ENCODE measurements at regions not wholly inside any gene's neighbourhood (a gene's known extent, or its start where the extent isn't known, plus 50 kb on each side); places are given as distances from the start of the nearest gene placed in this dataset.

DNA sequence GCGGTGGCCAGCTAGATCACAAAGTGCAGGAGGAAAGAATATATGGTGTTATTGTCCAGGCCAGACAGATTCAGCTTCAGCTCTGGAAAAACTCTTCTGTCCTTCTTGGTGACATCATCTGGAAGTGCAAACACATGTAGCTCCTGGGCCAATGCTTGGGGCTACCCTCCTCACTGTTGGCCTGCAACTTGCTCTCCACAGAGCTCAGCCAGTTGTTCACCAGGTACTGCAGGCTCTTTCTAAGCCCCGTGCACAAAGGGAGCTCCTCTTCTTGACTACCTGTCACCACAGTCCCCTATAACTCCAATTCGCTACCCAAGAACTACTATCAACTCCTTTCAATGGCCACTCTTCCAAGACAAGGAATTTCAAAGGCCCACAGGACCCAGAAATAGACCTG lies 1175.9 kb upstream of the CDH9 start:
- H3K9me2 ChIP-seq (replicated peaks; ENCODE audit: control insufficient read depth, low read length): no peaks in the 10 kb centered on the region
- H3K27ac ChIP-seq (ENCODE audit: low read depth, low read length): no peak overlapping the region
- no peaks in the 10 kb centered on the region for H3K36me3 ChIP-seq (ENCODE audit: control insufficient read depth, low read length)
- no peaks in the 10 kb centered on the region for H3K79me2 ChIP-seq (ENCODE audit: control insufficient read depth, low read length)
- TF ChIP-seq, protein P1, sequence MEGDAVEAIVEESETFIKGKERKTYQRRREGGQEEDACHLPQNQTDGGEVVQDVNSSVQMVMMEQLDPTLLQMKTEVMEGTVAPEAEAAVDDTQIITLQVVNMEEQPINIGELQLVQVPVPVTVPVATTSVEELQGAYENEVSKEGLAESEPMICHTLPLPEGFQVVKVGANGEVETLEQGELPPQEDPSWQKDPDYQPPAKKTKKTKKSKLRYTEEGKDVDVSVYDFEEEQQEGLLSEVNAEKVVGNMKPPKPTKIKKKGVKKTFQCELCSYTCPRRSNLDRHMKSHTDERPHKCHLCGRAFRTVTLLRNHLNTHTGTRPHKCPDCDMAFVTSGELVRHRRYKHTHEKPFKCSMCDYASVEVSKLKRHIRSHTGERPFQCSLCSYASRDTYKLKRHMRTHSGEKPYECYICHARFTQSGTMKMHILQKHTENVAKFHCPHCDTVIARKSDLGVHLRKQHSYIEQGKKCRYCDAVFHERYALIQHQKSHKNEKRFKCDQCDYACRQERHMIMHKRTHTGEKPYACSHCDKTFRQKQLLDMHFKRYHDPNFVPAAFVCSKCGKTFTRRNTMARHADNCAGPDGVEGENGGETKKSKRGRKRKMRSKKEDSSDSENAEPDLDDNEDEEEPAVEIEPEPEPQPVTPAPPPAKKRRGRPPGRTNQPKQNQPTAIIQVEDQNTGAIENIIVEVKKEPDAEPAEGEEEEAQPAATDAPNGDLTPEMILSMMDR (IDR thresholded peaks at IDR 0.05; ENCODE audit: low read depth, low read length, poor library complexity, severe bottlenecking): no peak
- TF ChIP-seq EZH2phosphoT487 (IDR thresholded peaks at IDR 0.05; ENCODE audit: borderline replicate concordance, low read length): no peak
- H3F3A ChIP-seq (ENCODE audit: control insufficient read depth, insufficient read depth): no peaks in the 10 kb centered on the region
- H3K4me1 ChIP-seq (ENCODE audit: control insufficient read depth, low read length): no peaks in the 10 kb centered on the region
- H3K4me3 ChIP-seq (ENCODE audit: low read length): no peak overlapping the region
- H4K20me1 ChIP-seq (ENCODE audit: control insufficient read depth, insufficient read depth, low read depth, low read length): no peaks in the 10 kb centered on the region
- H3K9me3 ChIP-seq (ENCODE audit: control insufficient read depth, insufficient read depth, low read length): no peaks in the 10 kb centered on the region
- no peaks in the 10 kb centered on the region for H3K27me3 ChIP-seq (ENCODE audit: control insufficient read depth, low read length)
- H3K4me2 ChIP-seq (ENCODE audit: low read length): no peak overlapping the region

DNA sequence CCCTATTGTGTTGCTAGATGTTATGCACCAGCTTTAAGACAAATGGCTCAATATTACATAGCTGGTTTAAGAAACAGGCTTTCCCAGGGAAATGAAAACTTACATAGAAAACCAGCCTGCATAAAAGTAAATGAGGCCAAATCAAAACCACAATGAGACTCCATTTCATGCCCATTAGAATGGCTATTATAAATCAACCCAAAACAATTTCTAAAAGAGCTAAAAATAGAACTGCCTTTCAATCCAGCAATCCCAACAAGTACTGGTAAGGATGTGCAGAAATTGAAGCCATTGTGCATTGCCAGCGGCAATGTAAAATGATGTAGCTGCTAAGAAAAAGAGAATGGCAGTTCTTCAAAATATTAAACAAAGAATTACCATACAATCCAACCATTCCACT lies 1170.0 kb upstream of the CDH9 start:
- Histone ChIP-seq H3F3A (ENCODE audit: control insufficient read depth, insufficient read depth) (no peaks in the 10 kb centered on the region), H3K4me1 (ENCODE audit: control insufficient read depth, low read length) (no peaks in the 10 kb centered on the region), H3K79me2 (ENCODE audit: control insufficient read depth, low read length) (no peaks in the 10 kb centered on the region), H3K9me3 (ENCODE audit: control insufficient read depth, insufficient read depth, low read length) (no peaks in the 10 kb centered on the region), H3K4me3 (ENCODE audit: low read length) (no peak overlapping the region), H4K20me1 (ENCODE audit: control insufficient read depth, insufficient read depth, low read depth, low read length) (no peaks in the 10 kb centered on the region), H3K27me3 (ENCODE audit: control insufficient read depth, low read length) (no peaks in the 10 kb centered on the region), H3K27ac (ENCODE audit: low read depth, low read length) (no peak overlapping the region), H3K4me2 (ENCODE audit: low read length) (no peak overlapping the region), H3K36me3 (ENCODE audit: control insufficient read depth, low read length) (no peaks in the 10 kb centered on the region), H3K9me2 (replicated peaks; ENCODE audit: control insufficient read depth, low read length) (no peaks in the 10 kb centered on the region)
- TF ChIP-seq, protein P1 (IDR thresholded peaks at IDR 0.05; ENCODE audit: low read depth, low read length, poor library complexity, severe bottlenecking): no peak
- no peak for TF ChIP-seq EZH2phosphoT487 (IDR thresholded peaks at IDR 0.05; ENCODE audit: borderline replicate concordance, low read length)

DNA sequence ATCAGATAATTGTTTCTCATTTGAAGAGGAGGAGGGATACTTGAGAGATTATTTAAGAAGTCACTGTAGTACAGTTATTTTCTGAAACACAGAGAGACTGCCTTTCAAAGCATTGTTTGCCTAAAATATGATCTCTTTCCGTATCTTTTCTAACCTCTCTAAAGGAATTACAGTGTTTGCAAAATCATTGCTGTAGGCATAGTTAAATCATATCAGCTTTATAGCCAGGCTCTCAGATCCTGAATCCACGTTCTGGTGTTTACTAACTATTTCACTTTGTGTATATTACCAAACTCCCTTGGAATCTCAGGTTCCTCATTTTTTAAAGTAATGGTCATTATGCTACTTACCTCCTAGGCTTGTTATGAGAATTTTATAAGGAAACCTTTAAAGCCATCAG lies 1151.6 kb upstream of the CDH9 start:
- no peaks in the 10 kb centered on the region for H4K20me1 ChIP-seq (ENCODE audit: control insufficient read depth, insufficient read depth, low read depth, low read length)
- H3F3A ChIP-seq (ENCODE audit: control insufficient read depth, insufficient read depth): no peaks in the 10 kb centered on the region
- no peak overlapping the region for H3K4me2 ChIP-seq (ENCODE audit: low read length)
- no peaks in the 10 kb centered on the region for H3K79me2 ChIP-seq (ENCODE audit: control insufficient read depth, low read length)
- H3K9me3 ChIP-seq (ENCODE audit: control insufficient read depth, insufficient read depth, low read length): no peaks in the 10 kb centered on the region
- H3K36me3 ChIP-seq (ENCODE audit: control insufficient read depth, low read length): no peaks in the 10 kb centered on the region
- no peak for TF ChIP-seq EZH2phosphoT487 (IDR thresholded peaks at IDR 0.05; ENCODE audit: borderline replicate concordance, low read length)
- TF ChIP-seq, protein P1 (IDR thresholded peaks at IDR 0.05; ENCODE audit: low read depth, low read length, poor library complexity, severe bottlenecking): no peak
- H3K4me1 ChIP-seq (ENCODE audit: control insufficient read depth, low read length): no peaks in the 10 kb centered on the region
- H3K27ac ChIP-seq (ENCODE audit: low read depth, low read length): no peak overlapping the region
- no peak overlapping the region for H3K4me3 ChIP-seq (ENCODE audit: low read length)
- no peaks in the 10 kb centered on the region for H3K9me2 ChIP-seq (replicated peaks; ENCODE audit: control insufficient read depth, low read length)
- no peaks in the 10 kb centered on the region for H3K27me3 ChIP-seq (ENCODE audit: control insufficient read depth, low read length)

- Histone ChIP-seq H3F3A (ENCODE audit: control insufficient read depth, insufficient read depth) (no peaks in the 10 kb centered on the region), H3K36me3 (ENCODE audit: control insufficient read depth, low read length) (no peaks in the 10 kb centered on the region), H3K9me2 (replicated peaks; ENCODE audit: control insufficient read depth, low read length) (no peaks in the 10 kb centered on the region), H3K79me2 (ENCODE audit: control insufficient read depth, low read length) (no peaks in the 10 kb centered on the region), H3K27ac (ENCODE audit: low read depth, low read length) (no peak overlapping the region), H3K4me3 (ENCODE audit: low read length) (no peak overlapping the region), H3K9me3 (ENCODE audit: control insufficient read depth, insufficient read depth, low read length) (no peaks in the 10 kb centered on the region; the same call in 1 of the 2 replicates), H3K4me2 (ENCODE audit: low read length) (no peak overlapping the region), H4K20me1 (ENCODE audit: control insufficient read depth, insufficient read depth, low read depth, low read length) (no peaks in the 10 kb centered on the region), H3K27me3 (ENCODE audit: control insufficient read depth, low read length) (no peaks in the 10 kb centered on the region), H3K4me1 (ENCODE audit: control insufficient read depth, low read length) (no peaks in the 10 kb centered on the region)
- TF ChIP-seq, protein P1 (IDR thresholded peaks at IDR 0.05; ENCODE audit: low read depth, low read length, poor library complexity, severe bottlenecking): no peak
- no peak for TF ChIP-seq EZH2phosphoT487 (IDR thresholded peaks at IDR 0.05; ENCODE audit: borderline replicate concordance, low read length)
These were observed 1136.3 kb upstream of the CDH9 start for GRCh38 chr5:28174691-28175090.
